ENCODE measurements at regions not wholly inside any gene's neighbourhood (a gene's known extent, or its start where the extent isn't known, plus 50 kb on each side); places are given as distances from the start of the nearest gene placed in this dataset.
A peak's percentile ranks its signal among the peaks of the same experiment; 100 is the strongest.

DNA sequence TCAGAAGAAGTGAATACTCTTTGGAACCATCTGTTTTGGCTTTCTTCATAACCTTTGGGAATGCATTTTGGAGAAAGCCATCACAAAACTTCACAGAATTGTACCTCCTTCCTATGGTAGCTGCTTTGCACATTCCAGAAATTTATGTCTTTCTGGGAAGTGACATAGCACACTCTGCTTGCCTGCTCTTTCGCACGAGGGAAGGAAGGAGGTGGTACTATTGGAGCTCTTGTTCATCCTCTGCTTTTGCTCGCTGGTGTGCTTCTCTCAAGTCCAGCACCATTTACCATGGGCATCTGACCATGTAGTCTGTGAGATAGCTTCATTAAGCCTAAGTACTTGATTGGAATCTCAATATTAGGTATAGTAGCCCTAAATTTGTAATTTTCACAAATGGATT, 473.3 kb upstream of the SLC35B3 start:
- Histone ChIP-seq H2AK5ac (ENCODE audit: low read length) (no peak overlapping the region), H2BK12ac (ENCODE audit: low read length) (no peak overlapping the region), H3K4me1 (ENCODE audit: control insufficient read depth in 1 of 2, insufficient read depth in 2 of 2, low read length in 2 of 2) (no peaks in the 10 kb centered on the region), H3K36me3 (ENCODE audit: control insufficient read depth in 1 of 2, insufficient read depth in 2 of 2, low read length in 2 of 2) (no peaks in the 10 kb centered on the region), H3K4ac (ENCODE audit: low read depth, low read length) (no peak overlapping the region), H2BK120ac (ENCODE audit: insufficient read depth, low read length, poor library complexity) (no peak overlapping the region), H2AFZ (ENCODE audit: insufficient read depth, low read length, poor library complexity) (no peak overlapping the region), H3K18ac (ENCODE audit: low read length) (no peak overlapping the region), H3K4me2 (ENCODE audit: low read length) (no peak overlapping the region), H3K27ac (ENCODE audit: low read depth, low read length) (no peak overlapping the region), H3K9ac (ENCODE audit: low read length) (no peak overlapping the region), H3K27me3 (ENCODE audit: insufficient read depth, low read length) (no peaks in the 10 kb centered on the region), H3K23ac (ENCODE audit: low read length) (no peak overlapping the region), H3K14ac (ENCODE audit: low read length) (no peak overlapping the region), H3K9me3 (ENCODE audit: insufficient read depth, low read depth, low read length) (no peaks in the 10 kb centered on the region), H4K12ac (ENCODE audit: low read depth, low read length) (no peak overlapping the region), H2BK5ac (ENCODE audit: low read depth, low read length, poor library complexity) (no peak overlapping the region), H3K4me3 (ENCODE audit: low read depth, low read length) (no peak overlapping the region), H3K79me2 (ENCODE audit: control insufficient read depth, insufficient read depth, low read length, poor library complexity) (no peaks in the 10 kb centered on the region), H4K91ac (ENCODE audit: low read depth, low read length) (no peak overlapping the region), H4K8ac (ENCODE audit: low read depth, low read length) (no peak overlapping the region), H3K79me1 (ENCODE audit: low read length) (no peaks in the 10 kb centered on the region)
- peak in 1 of 2 donors; percentile 31 for DNase-seq
- WGBS (ENCODE audit: extremely low coverage, insufficient coverage, insufficient read length): no CpG with 5 or more reads among the region's 3 CpGs

DNA sequence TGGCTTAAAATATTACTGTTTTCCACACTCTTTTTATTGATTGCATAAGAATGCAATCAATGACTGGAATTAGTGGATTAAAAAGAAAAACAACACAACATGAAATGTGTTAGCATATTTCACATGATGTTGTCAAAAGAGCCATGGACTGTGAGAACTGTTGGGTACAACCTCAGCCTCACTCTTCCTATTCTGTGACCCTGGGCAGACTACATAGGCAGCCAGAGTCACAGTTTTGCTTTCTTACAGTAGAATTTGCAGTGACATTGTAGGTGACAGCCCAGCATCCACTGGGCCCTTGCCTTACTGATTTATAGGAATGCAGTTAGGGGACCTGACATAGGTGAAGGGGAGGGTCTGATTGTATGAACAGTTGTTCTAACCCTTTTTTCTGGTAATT, 471.4 kb upstream of the SLC35B3 start:
- no peak for DNase-seq
- H4K8ac ChIP-seq (ENCODE audit: low read depth, low read length): no peak overlapping the region
- H3K79me1 ChIP-seq (ENCODE audit: low read length): no peaks in the 10 kb centered on the region
- H3K27ac ChIP-seq (ENCODE audit: low read depth, low read length): no peak overlapping the region
- no peak overlapping the region for H2BK120ac ChIP-seq (ENCODE audit: insufficient read depth, low read length, poor library complexity)
- H2AFZ ChIP-seq (ENCODE audit: insufficient read depth, low read length, poor library complexity): no peak overlapping the region
- no peak overlapping the region for H3K23ac ChIP-seq (ENCODE audit: low read length)
- H3K18ac ChIP-seq (ENCODE audit: low read length): no peak overlapping the region
- H2BK5ac ChIP-seq (ENCODE audit: low read depth, low read length, poor library complexity): no peak overlapping the region
- no peaks in the 10 kb centered on the region for H3K27me3 ChIP-seq (ENCODE audit: insufficient read depth, low read length)
- no peak overlapping the region for H2BK12ac ChIP-seq (ENCODE audit: low read length)
- no peaks in the 10 kb centered on the region for H3K4me1 ChIP-seq (ENCODE audit: control insufficient read depth in 1 of 2, insufficient read depth in 2 of 2, low read length in 2 of 2)
- H3K14ac ChIP-seq (ENCODE audit: low read length): no peak overlapping the region
- H3K36me3 ChIP-seq (ENCODE audit: control insufficient read depth in 1 of 2, insufficient read depth in 2 of 2, low read length in 2 of 2): no peaks in the 10 kb centered on the region
- H3K4me3 ChIP-seq (ENCODE audit: low read depth, low read length): no peak overlapping the region
- H4K91ac ChIP-seq (ENCODE audit: low read depth, low read length): no peak overlapping the region
- no peaks in the 10 kb centered on the region for H3K9me3 ChIP-seq (ENCODE audit: insufficient read depth, low read depth, low read length)
- peak overlapping the region; percentile 47 for H3K9ac ChIP-seq (ENCODE audit: low read length)
- no peak overlapping the region for H3K4me2 ChIP-seq (ENCODE audit: low read length)
- H3K79me2 ChIP-seq (ENCODE audit: control insufficient read depth, insufficient read depth, low read length, poor library complexity): no peaks in the 10 kb centered on the region
- H3K4ac ChIP-seq (ENCODE audit: low read depth, low read length): no peak overlapping the region
- H4K12ac ChIP-seq (ENCODE audit: low read depth, low read length): no peak overlapping the region
- H2AK5ac ChIP-seq (ENCODE audit: low read length): no peak overlapping the region

DNA sequence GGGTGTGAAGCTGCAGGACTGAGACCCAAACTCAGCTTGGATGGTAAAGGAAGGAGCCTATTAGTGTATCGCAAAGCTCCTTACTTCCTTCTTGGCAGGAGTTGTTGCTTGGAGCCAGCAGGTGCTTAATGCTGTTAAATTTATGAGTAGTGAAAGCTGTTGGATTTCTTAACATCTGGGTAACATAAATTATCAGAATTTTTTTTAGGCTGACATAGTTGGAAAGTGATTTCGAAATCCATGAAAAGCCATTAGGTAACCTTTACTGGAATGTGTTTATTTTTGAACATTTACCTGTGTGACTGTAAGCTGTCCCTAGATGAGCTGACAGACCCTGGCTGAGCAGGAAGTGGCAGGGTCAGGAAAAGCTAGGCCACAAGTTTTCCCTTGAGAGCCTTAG, 470.4 kb upstream of the SLC35B3 start:
- Histone ChIP-seq H2BK12ac (ENCODE audit: low read length) (no peak overlapping the region), H3K23ac (ENCODE audit: low read length) (no peak overlapping the region), H3K14ac (ENCODE audit: low read length) (no peak overlapping the region), H2AK5ac (ENCODE audit: low read length) (no peak overlapping the region), H3K4ac (ENCODE audit: low read depth, low read length) (no peak overlapping the region), H3K27me3 (ENCODE audit: insufficient read depth, low read length) (no peaks in the 10 kb centered on the region), H3K79me2 (ENCODE audit: control insufficient read depth, insufficient read depth, low read length, poor library complexity) (no peaks in the 10 kb centered on the region), H2AFZ (ENCODE audit: insufficient read depth, low read length, poor library complexity) (no peak overlapping the region), H4K91ac (ENCODE audit: low read depth, low read length) (no peak overlapping the region), H3K18ac (ENCODE audit: low read length) (no peak overlapping the region), H3K79me1 (ENCODE audit: low read length) (no peaks in the 10 kb centered on the region), H3K36me3 (ENCODE audit: control insufficient read depth in 1 of 2, insufficient read depth in 2 of 2, low read length in 2 of 2) (no peaks in the 10 kb centered on the region), H3K4me1 (ENCODE audit: control insufficient read depth in 1 of 2, insufficient read depth in 2 of 2, low read length in 2 of 2) (no peaks in the 10 kb centered on the region), H3K9me3 (ENCODE audit: insufficient read depth, low read depth, low read length) (no peaks in the 10 kb centered on the region), H3K4me2 (ENCODE audit: low read length) (no peak overlapping the region), H2BK5ac (ENCODE audit: low read depth, low read length, poor library complexity) (no peak overlapping the region), H3K27ac (ENCODE audit: low read depth, low read length) (no peak overlapping the region), H4K8ac (ENCODE audit: low read depth, low read length) (no peak overlapping the region), H4K12ac (ENCODE audit: low read depth, low read length) (no peak overlapping the region), H3K4me3 (ENCODE audit: low read depth, low read length) (no peak overlapping the region), H3K9ac (ENCODE audit: low read length) (no peak overlapping the region), H2BK120ac (ENCODE audit: insufficient read depth, low read length, poor library complexity) (no peak overlapping the region)
- peak; percentile 20 to 89 for DNase-seq
- no CpG with 5 or more reads among the region's 2 CpGs for WGBS (ENCODE audit: extremely low coverage, insufficient coverage, insufficient read length)

DNA sequence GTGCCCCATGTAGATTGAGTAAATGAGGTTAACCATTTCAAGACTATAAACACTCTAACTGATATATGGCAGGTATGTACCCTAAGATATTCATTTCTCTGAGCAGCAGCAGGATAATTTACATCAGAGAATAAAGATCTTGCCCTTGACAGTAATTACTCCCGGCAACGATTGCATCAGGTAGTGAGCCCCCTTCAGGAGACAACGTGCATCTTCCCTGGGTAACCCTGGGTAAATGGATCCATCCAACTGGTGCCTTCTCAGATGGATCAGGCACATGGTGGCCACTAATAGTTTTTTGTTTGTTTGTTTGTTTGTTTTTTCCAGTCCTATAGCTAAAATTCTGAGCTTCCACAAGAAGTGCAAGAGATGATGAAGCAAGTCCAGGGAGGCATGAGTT, 469.4 kb upstream of the SLC35B3 start:
- Histone ChIP-seq H3K4me1 (ENCODE audit: control insufficient read depth in 1 of 2, insufficient read depth in 2 of 2, low read length in 2 of 2) (no peaks in the 10 kb centered on the region), H2AFZ (ENCODE audit: insufficient read depth, low read length, poor library complexity) (no peak overlapping the region), H3K4me3 (ENCODE audit: low read depth, low read length) (no peak overlapping the region), H3K4me2 (ENCODE audit: low read length) (no peak overlapping the region), H3K27me3 (ENCODE audit: insufficient read depth, low read length) (no peaks in the 10 kb centered on the region), H3K18ac (ENCODE audit: low read length) (no peak overlapping the region), H3K79me2 (ENCODE audit: control insufficient read depth, insufficient read depth, low read length, poor library complexity) (no peaks in the 10 kb centered on the region), H2BK120ac (ENCODE audit: insufficient read depth, low read length, poor library complexity) (no peak overlapping the region), H3K36me3 (ENCODE audit: control insufficient read depth in 1 of 2, insufficient read depth in 2 of 2, low read length in 2 of 2) (no peaks in the 10 kb centered on the region), H3K79me1 (ENCODE audit: low read length) (no peaks in the 10 kb centered on the region), H3K27ac (ENCODE audit: low read depth, low read length) (no peak overlapping the region), H2BK5ac (ENCODE audit: low read depth, low read length, poor library complexity) (no peak overlapping the region), H3K9me3 (ENCODE audit: insufficient read depth, low read depth, low read length) (no peaks in the 10 kb centered on the region), H4K8ac (ENCODE audit: low read depth, low read length) (no peak overlapping the region), H3K14ac (ENCODE audit: low read length) (no peak overlapping the region), H3K23ac (ENCODE audit: low read length) (no peak overlapping the region), H4K12ac (ENCODE audit: low read depth, low read length) (no peak overlapping the region), H3K9ac (ENCODE audit: low read length) (no peak overlapping the region), H2AK5ac (ENCODE audit: low read length) (no peak overlapping the region), H3K4ac (ENCODE audit: low read depth, low read length) (no peak overlapping the region), H4K91ac (ENCODE audit: low read depth, low read length) (no peak overlapping the region), H2BK12ac (ENCODE audit: low read length) (no peak overlapping the region)
- DNase-seq: no peak
- no CpG with 5 or more reads among the region's 3 CpGs for WGBS (ENCODE audit: extremely low coverage, insufficient coverage, insufficient read length)

DNA sequence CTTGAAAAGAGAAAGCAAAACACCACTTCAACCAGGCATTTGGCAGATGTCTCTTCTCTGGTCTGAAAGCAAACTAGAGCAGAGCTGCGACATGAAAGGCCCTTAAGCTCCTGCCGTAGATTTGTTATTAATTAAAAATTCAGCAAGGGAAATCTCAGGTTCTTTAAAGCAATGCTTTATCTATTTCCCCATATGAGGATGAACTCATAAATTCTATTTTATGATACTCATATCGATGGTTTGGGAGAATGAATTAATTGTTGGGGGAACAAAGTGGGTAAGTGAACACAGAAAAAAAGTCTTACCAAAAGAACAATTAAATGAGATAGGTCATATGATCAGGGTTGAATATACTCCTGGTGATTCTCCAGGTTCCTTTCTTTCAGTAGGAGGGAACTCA, 464.7 kb upstream of the SLC35B3 start:
- Histone ChIP-seq H3K79me1 (ENCODE audit: low read length) (no peaks in the 10 kb centered on the region), H3K27me3 (ENCODE audit: insufficient read depth, low read length) (no peaks in the 10 kb centered on the region), H2AK5ac (ENCODE audit: low read length) (no peak overlapping the region), H2BK120ac (ENCODE audit: insufficient read depth, low read length, poor library complexity) (no peak overlapping the region), H2BK5ac (ENCODE audit: low read depth, low read length, poor library complexity) (no peak overlapping the region), H2AFZ (ENCODE audit: insufficient read depth, low read length, poor library complexity) (no peak overlapping the region), H3K27ac (ENCODE audit: low read depth, low read length) (no peak overlapping the region), H3K14ac (ENCODE audit: low read length) (no peak overlapping the region), H3K18ac (ENCODE audit: low read length) (no peak overlapping the region), H3K79me2 (ENCODE audit: control insufficient read depth, insufficient read depth, low read length, poor library complexity) (no peaks in the 10 kb centered on the region), H3K23ac (ENCODE audit: low read length) (no peak overlapping the region), H4K8ac (ENCODE audit: low read depth, low read length) (no peak overlapping the region), H3K36me3 (ENCODE audit: control insufficient read depth in 1 of 2, insufficient read depth in 2 of 2, low read length in 2 of 2) (no peaks in the 10 kb centered on the region), H3K4me3 (ENCODE audit: low read depth, low read length) (no peak overlapping the region), H4K12ac (ENCODE audit: low read depth, low read length) (no peak overlapping the region), H4K91ac (ENCODE audit: low read depth, low read length) (no peak overlapping the region), H3K4me2 (ENCODE audit: low read length) (no peak overlapping the region), H3K4me1 (ENCODE audit: control insufficient read depth in 1 of 2, insufficient read depth in 2 of 2, low read length in 2 of 2) (no peaks in the 10 kb centered on the region), H3K9me3 (ENCODE audit: insufficient read depth, low read depth, low read length) (no peaks in the 10 kb centered on the region), H3K9ac (ENCODE audit: low read length) (no peak overlapping the region), H3K4ac (ENCODE audit: low read depth, low read length) (no peak overlapping the region), H2BK12ac (ENCODE audit: low read length) (no peak overlapping the region)
- no CpG with 5 or more reads among the region's 3 CpGs for WGBS (ENCODE audit: extremely low coverage, insufficient coverage, insufficient read length)
- DNase-seq: no peak
